ENCODE measurements at regions not wholly inside any gene's neighbourhood (a gene's known extent, or its start where the extent isn't known, plus 50 kb on each side); places are given as distances from the start of the nearest gene placed in this dataset.

DNA sequence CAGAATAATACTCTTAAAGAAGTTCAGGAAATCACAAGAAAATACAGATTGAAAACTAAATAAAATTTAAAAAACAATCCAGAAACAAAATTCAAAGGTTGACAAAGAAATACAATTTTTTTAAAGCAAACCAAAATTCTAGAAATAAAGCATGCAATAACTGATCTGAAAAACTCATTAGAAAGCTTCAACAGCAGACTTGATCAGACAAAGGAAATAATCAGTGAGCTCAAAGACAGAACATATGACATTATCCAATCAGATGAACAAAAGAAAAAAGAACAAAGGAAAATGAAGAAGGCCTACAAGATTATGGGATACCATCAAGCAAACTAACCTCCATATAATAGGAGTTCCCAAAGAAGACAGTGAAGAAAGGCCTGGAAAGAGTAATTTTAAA is 336.8 kb downstream of the RSL24D1 start:
- no peaks in the 10 kb centered on the region for H3K36me3 ChIP-seq (ENCODE audit: control insufficient read depth, insufficient read depth, low read length)
- H3K9me3 ChIP-seq (replicated peaks; ENCODE audit: control insufficient read depth, low read depth, low read length), result peaks cover 10% of the 10 kb centered on the region
- no peak overlapping the region for H3K4me3 ChIP-seq (ENCODE audit: low read length)
- no peak for DNase-seq
- no peaks in the 10 kb centered on the region for H3K4me1 ChIP-seq (ENCODE audit: control insufficient read depth, insufficient read depth, low read length)
- no peaks in the 10 kb centered on the region for H3K27me3 ChIP-seq (ENCODE audit: control insufficient read depth, insufficient read depth, low read length)
- no peak overlapping the region for H3K27ac ChIP-seq (ENCODE audit: low read length)

DNA sequence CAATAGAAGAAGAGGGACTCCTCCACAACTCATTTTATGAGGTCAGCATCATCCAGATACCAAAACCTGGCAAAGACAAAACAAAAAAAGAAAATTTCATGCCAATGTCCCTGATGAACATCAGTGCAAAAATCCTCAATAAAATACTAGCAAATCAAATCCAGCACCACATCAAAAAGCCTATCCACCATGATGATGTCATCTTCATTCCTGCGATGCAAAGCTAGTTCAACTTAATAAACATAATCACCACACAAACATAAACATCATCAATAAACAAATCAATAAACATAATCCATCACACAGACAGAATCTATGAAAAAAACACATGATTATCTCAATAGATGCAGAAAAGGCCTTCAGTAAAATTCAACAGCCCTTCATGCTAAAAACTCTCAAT is 342.1 kb downstream of the RSL24D1 start:
- no peak for DNase-seq
- Histone ChIP-seq H3K27me3 (ENCODE audit: control insufficient read depth, insufficient read depth, low read length) (no peaks in the 10 kb centered on the region), H3K4me1 (ENCODE audit: control insufficient read depth, insufficient read depth, low read length) (no peaks in the 10 kb centered on the region), H3K4me3 (ENCODE audit: low read length) (no peak overlapping the region), H3K9me3 (replicated peaks; ENCODE audit: control insufficient read depth, low read depth, low read length) (peaks cover 12% of the 10 kb centered on the region), H3K36me3 (ENCODE audit: control insufficient read depth, insufficient read depth, low read length) (no peaks in the 10 kb centered on the region), H3K27ac (ENCODE audit: low read length) (no peak overlapping the region)
- 100% methylated on average over 1 of the region's 1 CpG for WGBS (ENCODE audit: insufficient coverage)

DNA sequence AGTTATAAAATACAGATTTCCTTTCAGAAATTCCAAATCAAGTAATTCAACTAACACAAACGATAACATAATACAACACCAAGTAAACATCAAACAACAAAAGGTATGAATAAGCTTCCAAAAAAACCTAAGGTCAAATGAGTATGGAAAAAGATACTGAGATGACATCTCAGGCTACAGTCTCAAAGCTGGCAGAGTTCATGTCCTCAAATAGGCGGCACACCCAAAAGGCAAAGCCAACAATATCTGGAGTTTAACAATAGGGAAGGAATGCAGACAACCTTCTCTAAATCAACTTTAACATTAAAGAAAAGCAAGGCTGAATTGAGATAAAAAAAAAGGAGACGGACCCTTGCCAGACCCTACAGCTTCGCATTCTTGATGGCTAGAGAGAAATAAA is 346.6 kb downstream of the RSL24D1 start:
- Histone ChIP-seq H3K4me3 (ENCODE audit: low read length) (no peak overlapping the region), H3K9me3 (replicated peaks; ENCODE audit: control insufficient read depth, low read depth, low read length) (peaks cover 4% of the 10 kb centered on the region), H3K27ac (ENCODE audit: low read length) (no peak overlapping the region), H3K27me3 (ENCODE audit: control insufficient read depth, insufficient read depth, low read length) (no peaks in the 10 kb centered on the region), H3K4me1 (ENCODE audit: control insufficient read depth, insufficient read depth, low read length) (no peaks in the 10 kb centered on the region), H3K36me3 (ENCODE audit: control insufficient read depth, insufficient read depth, low read length) (no peaks in the 10 kb centered on the region)
- DNase-seq, result no peak
- WGBS (ENCODE audit: insufficient coverage), result no CpG with 5 or more reads among the region's 4 CpGs

DNA sequence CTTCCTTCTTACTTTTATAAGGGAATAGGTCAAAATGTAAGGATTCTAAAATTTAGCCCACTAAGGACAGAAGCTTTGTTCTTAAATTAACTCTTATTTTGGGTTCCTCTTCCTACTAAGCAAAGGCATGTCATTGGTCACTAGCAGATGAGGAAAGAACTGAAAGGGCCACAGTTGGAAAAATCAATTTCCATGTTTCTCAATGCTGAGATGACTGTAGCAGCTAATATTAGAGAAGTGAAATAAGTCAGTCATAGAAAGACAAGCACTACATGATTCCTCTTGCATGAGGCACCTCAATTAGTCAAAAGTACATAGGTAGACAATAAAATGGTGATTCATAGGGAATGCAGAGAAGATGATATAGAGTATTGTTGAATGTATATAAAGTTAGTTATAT is 353.7 kb downstream of the RSL24D1 start:
- no peak overlapping the region for H3K27ac ChIP-seq (ENCODE audit: low read length)
- DNase-seq, result peak; percentile 42
- no peaks in the 10 kb centered on the region for H3K36me3 ChIP-seq (ENCODE audit: control insufficient read depth, insufficient read depth, low read length)
- H3K27me3 ChIP-seq (ENCODE audit: control insufficient read depth, insufficient read depth, low read length), result no peaks in the 10 kb centered on the region
- H3K4me1 ChIP-seq (ENCODE audit: control insufficient read depth, insufficient read depth, low read length), result no peaks in the 10 kb centered on the region
- H3K9me3 ChIP-seq (replicated peaks; ENCODE audit: control insufficient read depth, low read depth, low read length), result no peaks in the 10 kb centered on the region
- H3K4me3 ChIP-seq (ENCODE audit: low read length), result no peak overlapping the region

DNA sequence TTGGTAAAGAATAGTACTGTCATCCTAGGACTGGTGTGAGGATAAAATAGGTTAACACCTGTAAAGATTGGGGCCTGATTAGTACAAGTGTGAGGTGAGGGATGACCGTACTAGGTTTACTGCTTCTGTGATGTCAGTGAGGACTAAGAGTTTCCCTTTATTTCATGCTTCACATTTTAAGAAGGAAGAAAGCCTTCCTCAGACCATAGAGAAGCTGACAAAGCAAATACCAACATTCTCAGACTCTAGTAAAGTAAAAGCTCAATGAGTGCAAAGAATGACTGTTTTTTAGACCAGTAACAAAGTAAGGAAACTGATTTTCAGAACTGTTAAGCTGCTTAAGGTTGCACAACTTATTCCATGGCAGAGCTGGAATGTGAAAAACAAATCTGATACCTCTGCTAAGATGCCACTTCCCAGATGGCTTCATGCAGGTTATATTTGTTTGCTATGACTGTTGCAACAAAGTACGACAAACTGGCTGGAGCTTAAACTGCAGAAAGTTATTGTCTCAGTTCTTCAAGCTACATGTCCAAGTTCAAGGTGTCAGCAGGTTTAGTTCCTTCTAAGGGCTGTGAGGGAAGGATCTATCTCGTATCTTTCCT is 354.9 kb downstream of the RSL24D1 start:
- WGBS (ENCODE audit: insufficient coverage), result 64% methylated on average over 1 of the region's 3 CpGs
- Histone ChIP-seq H3K27ac (ENCODE audit: low read length) (no peak overlapping the region), H3K4me1 (ENCODE audit: control insufficient read depth, insufficient read depth, low read length) (no peaks in the 10 kb centered on the region), H3K9me3 (replicated peaks; ENCODE audit: control insufficient read depth, low read depth, low read length) (no peaks in the 10 kb centered on the region), H3K4me3 (ENCODE audit: low read length) (no peak overlapping the region), H3K27me3 (ENCODE audit: control insufficient read depth, insufficient read depth, low read length) (no peaks in the 10 kb centered on the region), H3K36me3 (ENCODE audit: control insufficient read depth, insufficient read depth, low read length) (no peaks in the 10 kb centered on the region)
- DNase-seq, result peak; percentile 41

DNA sequence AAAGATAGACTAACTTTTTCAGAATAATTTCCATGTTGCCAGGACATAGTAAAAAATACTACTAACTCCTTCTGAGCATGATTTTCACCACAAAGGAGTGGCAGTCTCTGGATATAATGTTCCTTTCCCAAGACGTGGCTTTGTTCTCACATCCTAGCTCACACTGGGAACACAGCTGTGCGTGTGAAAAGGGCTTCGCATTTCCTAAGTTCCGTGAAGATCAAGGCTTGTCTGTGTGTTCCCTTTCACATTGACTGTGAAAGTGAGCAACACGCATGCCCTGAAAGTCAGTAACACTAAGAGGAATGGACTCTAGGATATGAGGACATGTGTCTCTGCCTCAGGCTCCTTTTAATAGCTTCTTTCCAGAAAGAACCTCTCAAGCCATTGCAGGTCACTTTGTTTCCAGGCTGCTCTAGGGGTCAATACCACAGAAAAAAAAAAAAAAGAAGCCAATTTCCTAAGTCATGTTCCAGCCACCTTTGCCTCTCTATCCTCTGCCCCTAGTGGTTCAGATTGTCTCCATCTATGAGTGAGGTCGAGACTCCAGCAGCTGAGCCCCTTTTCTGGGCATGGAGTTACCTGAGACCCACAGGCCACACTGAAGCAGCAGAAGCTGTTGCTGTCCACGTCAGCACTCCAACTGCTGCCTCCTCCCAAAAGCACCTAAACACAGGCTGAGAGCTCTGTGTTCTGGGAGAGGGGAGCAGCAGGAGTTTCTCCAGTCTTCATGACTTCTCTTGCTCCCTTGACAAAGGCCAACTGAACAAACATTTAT is 355.9 kb downstream of the RSL24D1 start:
- WGBS (ENCODE audit: insufficient coverage), result 69% methylated on average over 6 of the region's 7 CpGs
- H3K36me3 ChIP-seq (ENCODE audit: control insufficient read depth, insufficient read depth, low read length), result no peaks in the 10 kb centered on the region

DNA sequence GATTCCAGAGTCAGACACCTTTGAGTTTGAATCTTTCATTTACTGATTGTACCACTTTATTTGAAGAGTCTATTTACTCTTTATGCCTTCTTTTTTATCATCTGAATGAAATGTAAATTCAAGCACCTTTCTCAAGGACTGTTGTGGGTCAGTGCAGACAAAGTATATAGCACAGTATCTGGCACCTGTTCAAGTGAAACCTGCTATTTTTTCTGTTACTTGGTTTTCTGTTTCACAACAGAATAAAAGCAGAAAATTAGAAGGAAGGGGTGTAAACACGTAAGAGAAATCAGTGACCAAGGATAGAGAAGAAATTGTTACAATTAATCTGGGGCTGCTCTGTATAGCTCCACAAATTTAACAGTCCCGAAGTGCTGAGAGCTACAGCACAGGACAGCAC is 357.4 kb downstream of the RSL24D1 start:
- Histone ChIP-seq H3K27ac (ENCODE audit: low read length) (no peak overlapping the region), H3K27me3 (ENCODE audit: control insufficient read depth, insufficient read depth, low read length) (no peaks in the 10 kb centered on the region), H3K9me3 (replicated peaks; ENCODE audit: control insufficient read depth, low read depth, low read length) (no peaks in the 10 kb centered on the region), H3K4me1 (ENCODE audit: control insufficient read depth, insufficient read depth, low read length) (no peaks in the 10 kb centered on the region), H3K36me3 (ENCODE audit: control insufficient read depth, insufficient read depth, low read length) (no peaks in the 10 kb centered on the region), H3K4me3 (ENCODE audit: low read length) (no peak overlapping the region)
- WGBS (ENCODE audit: insufficient coverage), result no CpG with 5 or more reads among the region's 2 CpGs
- DNase-seq, result no peak

More for the DNA sequence above, 355.9 kb downstream of the RSL24D1 start:
- DNase-seq, result peak; percentile 10
- no peak overlapping the region for H3K27ac ChIP-seq (ENCODE audit: low read length)
- H3K9me3 ChIP-seq (replicated peaks; ENCODE audit: control insufficient read depth, low read depth, low read length), result no peaks in the 10 kb centered on the region
- no peaks in the 10 kb centered on the region for H3K4me1 ChIP-seq (ENCODE audit: control insufficient read depth, insufficient read depth, low read length)
- H3K27me3 ChIP-seq (ENCODE audit: control insufficient read depth, insufficient read depth, low read length), result no peaks in the 10 kb centered on the region
- H3K4me3 ChIP-seq (ENCODE audit: low read length), result no peak overlapping the region

DNA sequence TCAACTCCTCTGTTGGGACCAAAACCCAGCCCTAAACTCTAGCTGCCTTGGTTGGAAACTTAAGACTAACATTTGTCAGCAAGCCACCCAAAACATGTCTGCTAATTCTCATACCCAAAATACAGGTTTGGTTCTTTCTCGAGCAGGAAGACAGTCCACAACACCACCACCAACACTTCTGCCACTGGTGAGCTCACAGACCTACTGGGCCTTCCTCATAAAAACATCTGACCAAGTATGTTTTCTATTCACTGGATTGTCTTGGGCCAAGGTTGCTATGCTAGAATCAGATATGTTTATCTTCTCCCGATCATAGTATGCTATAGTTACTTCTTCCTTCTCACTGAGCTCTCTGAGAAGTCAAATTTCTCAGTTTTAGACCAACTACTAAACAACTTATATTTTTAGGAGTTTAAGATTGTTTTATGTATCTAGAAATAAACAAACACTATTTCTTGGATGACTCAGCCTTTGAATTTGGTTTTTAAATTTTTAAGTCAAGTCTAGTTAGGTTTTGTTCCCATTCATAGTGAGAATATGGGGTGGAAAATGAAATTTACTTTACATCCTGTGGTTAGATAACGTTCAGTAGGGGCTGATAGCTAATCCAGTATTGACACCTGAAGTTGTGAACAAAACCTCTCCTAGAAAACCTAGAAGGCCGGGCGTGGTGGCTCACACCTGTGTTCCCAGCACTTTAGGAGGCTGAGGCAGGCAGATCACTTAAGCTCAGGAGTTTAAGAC is 360.5 kb downstream of the RSL24D1 start:
- DNase-seq, result no peak
- Histone ChIP-seq H3K9me3 (replicated peaks; ENCODE audit: control insufficient read depth, low read depth, low read length) (no peaks in the 10 kb centered on the region), H3K27ac (ENCODE audit: low read length) (no peak overlapping the region), H3K36me3 (ENCODE audit: control insufficient read depth, insufficient read depth, low read length) (no peaks in the 10 kb centered on the region), H3K4me3 (ENCODE audit: low read length) (no peak overlapping the region), H3K27me3 (ENCODE audit: control insufficient read depth, insufficient read depth, low read length) (no peaks in the 10 kb centered on the region), H3K4me1 (ENCODE audit: control insufficient read depth, insufficient read depth, low read length) (no peaks in the 10 kb centered on the region)
- WGBS (ENCODE audit: insufficient coverage), result no CpG with 5 or more reads among the region's 5 CpGs

DNA sequence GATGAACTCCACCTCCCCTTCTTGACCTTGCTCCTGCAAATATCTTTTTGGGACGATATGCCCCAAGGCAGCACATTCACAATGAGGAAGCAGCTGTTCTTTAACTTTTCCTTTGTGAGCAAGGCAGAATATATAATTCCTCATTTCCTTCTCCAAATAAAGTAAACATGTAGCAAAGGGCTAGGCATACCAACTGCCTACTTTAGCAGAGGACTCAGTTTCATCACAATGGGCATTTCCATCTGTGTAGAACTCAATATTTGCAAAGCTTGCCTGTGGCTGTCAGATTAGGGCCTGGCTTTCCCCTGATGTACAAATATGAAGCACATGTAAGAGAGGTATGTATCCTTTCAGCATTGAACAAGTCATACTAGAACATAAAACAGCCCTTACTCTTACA is 366.9 kb downstream of the RSL24D1 start:
- no peaks in the 10 kb centered on the region for H3K36me3 ChIP-seq (ENCODE audit: control insufficient read depth, insufficient read depth, low read length)
- H3K27ac ChIP-seq (ENCODE audit: low read length), result no peak overlapping the region
- 56% methylated on average over 1 of the region's 1 CpG for WGBS (ENCODE audit: insufficient coverage)
- peak; percentile 32 for DNase-seq
- H3K9me3 ChIP-seq (replicated peaks; ENCODE audit: control insufficient read depth, low read depth, low read length), result no peaks in the 10 kb centered on the region
- no peaks in the 10 kb centered on the region for H3K4me1 ChIP-seq (ENCODE audit: control insufficient read depth, insufficient read depth, low read length)
- H3K4me3 ChIP-seq (ENCODE audit: low read length), result no peak overlapping the region
- H3K27me3 ChIP-seq (ENCODE audit: control insufficient read depth, insufficient read depth, low read length), result no peaks in the 10 kb centered on the region

DNA sequence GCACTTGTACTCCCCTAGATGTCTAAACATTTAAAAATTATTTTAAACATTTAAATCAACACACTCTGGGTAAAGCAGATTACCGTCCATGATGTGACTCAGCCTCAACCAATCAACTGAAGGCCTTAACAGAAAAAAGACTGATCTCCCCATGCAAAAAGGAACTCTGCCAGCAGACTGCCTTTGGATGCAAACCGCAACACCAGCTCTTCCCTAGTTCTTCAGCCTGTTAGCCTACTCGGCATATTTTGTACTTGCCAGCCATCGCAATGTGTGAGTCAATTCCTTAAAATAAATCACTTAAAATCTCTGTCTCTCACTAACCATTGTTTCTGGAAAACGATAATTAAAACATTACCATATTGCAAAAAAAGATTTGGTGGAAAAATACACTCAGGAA is 375.9 kb downstream of the RSL24D1 start:
- 85% methylated on average over 2 of the region's 5 CpGs for WGBS (ENCODE audit: insufficient coverage)
- Histone ChIP-seq H3K4me1 (ENCODE audit: control insufficient read depth, insufficient read depth, low read length) (no peaks in the 10 kb centered on the region), H3K27me3 (ENCODE audit: control insufficient read depth, insufficient read depth, low read length) (no peaks in the 10 kb centered on the region), H3K4me3 (ENCODE audit: low read length) (no peak overlapping the region), H3K36me3 (ENCODE audit: control insufficient read depth, insufficient read depth, low read length) (no peaks in the 10 kb centered on the region), H3K27ac (ENCODE audit: low read length) (no peak overlapping the region), H3K9me3 (replicated peaks; ENCODE audit: control insufficient read depth, low read depth, low read length) (no peaks in the 10 kb centered on the region)
- peak; percentile 69 for DNase-seq

All from muscle of leg (tissue), 3 donors.